NCI-H2081 treated with DMSO at 0.1 percent for 48 hours (cell line): ENCODE measurements at regions not wholly inside any gene's neighbourhood (a gene's known extent, or its start where the extent isn't known, plus 50 kb on each side); places are given as distances from the start of the nearest gene placed in this dataset.
A peak's percentile ranks its signal among the peaks of the same experiment; 100 is the strongest.

Experiments used
- DNase-seq: peaks from one replicate; lab custom pipeline; 2025; lab: John Stamatoyannopoulos, UW

- peak; percentile 97 for DNase-seq
These were observed 323.1 kb downstream of the TFEC start for GRCh38 chr7:115707258-115708012.

- no peak for DNase-seq
These were observed 325.7 kb downstream of the TFEC start for GRCh38 chr7:115704884-115705283.

- no peak for DNase-seq
These were observed 329.4 kb downstream of the TFEC start for GRCh38 chr7:115701141-115701540.

- DNase-seq = no peak
These were observed 336.1 kb downstream of the TFEC start for GRCh38 chr7:115694424-115694823.

GRCh38 chr7:115693779-115694178 is 336.8 kb downstream of the TFEC start:
- no peak for DNase-seq

- no peak for DNase-seq
These were observed 340.6 kb downstream of the TFEC start for GRCh38 chr7:115689941-115690340.

GRCh38 chr7:115683093-115683492 is 347.5 kb downstream of the TFEC start:
- no peak for DNase-seq

DNA sequence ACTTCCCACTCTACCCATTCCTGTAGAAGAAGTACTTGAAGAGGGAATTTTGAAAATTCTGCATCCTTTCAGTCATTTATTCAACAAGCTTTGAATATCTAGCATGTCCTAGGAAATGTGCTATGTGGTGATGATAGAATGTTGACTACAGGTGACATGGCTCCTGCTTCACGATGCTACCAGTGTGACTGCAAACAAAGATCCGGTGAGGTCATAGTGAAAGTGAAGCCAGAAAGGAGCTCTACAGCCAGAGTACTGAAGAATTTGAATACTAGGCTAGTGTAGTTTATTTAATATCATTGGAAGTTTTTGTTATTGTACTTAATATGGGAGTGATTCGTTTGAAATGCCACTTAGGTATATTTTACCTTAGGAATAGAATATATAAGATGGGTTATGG is 348.1 kb downstream of the TFEC start:
- no peak for DNase-seq

- no peak for DNase-seq
These were observed 349.6 kb downstream of the TFEC start for GRCh38 chr7:115680921-115681320.

DNA sequence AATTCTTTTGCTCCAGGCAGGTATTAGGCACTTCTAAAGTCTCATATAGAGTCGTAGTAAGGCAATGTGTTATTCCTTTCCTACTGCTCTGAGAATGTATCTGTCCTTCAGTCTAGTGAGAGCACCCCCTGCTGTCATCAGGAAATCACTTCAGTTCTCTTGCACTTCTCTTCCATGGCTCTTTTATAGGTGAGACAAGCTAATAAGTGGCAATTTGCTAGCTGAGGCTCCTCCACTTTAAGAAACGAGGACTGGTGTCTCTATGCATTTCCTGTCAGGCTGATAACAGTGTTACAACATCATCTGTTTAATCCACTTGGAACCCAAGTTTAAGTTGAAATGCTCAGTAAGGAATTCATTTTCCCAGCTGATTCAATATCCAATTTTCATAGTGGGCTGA is 350.6 kb downstream of the TFEC start:
- DNase-seq = no peak

- DNase-seq = no peak
These were observed 351.1 kb downstream of the TFEC start for GRCh38 chr7:115679423-115679822.

GRCh38 chr7:115678086-115678982 is 352.2 kb downstream of the TFEC start:
- no peak for DNase-seq

GRCh38 chr7:115676707-115677106 is 353.9 kb downstream of the TFEC start:
- DNase-seq = no peak

DNA sequence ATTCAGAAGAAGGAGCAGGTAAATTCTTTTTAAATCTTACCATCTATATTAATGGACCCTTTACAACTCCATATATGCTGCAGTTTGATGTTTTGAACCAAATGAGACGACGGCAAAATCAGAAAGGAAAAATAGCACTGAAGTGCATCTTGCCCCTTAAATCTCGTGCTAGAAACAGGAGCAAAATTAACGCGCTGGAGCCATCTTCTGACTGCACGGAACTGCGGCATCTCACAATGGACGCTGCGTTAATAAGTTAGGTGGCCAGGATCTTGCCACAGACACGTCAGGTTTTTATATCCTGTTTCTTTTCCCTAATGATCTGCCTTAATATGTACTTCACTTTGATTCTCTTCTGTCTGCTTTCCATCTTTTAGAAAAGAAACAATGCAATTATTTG is 354.5 kb downstream of the TFEC start:
- peak; percentile 67 for DNase-seq

- DNase-seq = no peak
These were observed 356.0 kb downstream of the TFEC start for GRCh38 chr7:115674467-115675024.

DNA sequence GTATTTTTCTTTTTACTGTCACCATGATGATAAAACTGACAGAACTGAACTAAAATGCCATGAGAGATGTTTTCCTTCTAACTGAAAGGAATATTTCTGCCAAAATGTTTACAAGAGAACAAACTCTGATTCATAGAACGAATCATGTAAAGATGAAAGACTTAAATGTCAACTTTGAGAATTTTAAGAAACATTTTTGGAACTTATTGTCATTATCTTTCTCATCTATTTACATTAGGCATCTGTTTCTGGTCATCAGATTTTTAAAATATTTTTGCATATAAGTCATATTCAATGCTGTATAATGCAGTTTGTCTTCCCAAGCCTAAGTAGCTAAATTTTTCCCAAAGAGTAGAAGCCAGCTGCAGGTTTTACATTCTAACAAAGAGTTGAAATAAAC is 358.5 kb downstream of the TFEC start:
- no peak for DNase-seq

DNA sequence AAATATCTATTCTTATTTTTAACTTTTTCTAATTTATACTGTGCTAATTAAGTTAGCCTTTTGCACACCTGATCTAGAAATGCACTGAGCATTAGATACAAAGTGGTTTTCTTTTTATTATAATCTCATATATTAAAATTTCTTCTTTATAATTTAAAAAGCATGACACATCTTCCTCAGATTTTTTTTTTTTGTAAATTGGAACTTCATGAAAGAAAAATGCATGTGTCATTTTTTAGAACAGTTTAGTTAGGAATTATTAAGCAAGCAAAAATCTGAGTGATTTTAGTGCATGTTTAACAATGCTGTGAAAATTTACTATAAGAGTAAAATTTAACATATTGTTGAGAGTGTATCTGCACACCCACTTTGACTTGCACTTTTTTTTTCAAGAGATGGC is 367.9 kb downstream of the TFEC start:
- DNase-seq = no peak

DNA sequence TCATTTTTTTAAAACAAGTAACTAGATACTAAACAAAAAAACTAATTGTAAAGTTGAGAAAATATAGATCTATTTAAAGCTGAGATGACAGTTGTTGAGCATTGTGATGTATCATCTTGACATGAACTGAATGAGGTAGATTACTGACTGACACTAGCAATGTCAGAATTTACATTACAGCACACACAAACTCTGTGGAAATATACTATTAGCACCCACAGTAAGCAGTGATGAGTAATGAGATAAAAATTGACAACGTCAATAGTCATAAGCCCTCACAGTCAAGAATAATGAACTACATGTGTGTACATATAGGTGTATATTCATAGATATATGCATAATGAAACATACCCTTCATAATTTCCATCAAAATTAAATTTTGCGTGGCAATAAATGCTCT is 368.4 kb downstream of the TFEC start:
- DNase-seq = no peak

- no peak for DNase-seq
These were observed 372.3 kb downstream of the TFEC start for GRCh38 chr7:115658223-115658622.

DNA sequence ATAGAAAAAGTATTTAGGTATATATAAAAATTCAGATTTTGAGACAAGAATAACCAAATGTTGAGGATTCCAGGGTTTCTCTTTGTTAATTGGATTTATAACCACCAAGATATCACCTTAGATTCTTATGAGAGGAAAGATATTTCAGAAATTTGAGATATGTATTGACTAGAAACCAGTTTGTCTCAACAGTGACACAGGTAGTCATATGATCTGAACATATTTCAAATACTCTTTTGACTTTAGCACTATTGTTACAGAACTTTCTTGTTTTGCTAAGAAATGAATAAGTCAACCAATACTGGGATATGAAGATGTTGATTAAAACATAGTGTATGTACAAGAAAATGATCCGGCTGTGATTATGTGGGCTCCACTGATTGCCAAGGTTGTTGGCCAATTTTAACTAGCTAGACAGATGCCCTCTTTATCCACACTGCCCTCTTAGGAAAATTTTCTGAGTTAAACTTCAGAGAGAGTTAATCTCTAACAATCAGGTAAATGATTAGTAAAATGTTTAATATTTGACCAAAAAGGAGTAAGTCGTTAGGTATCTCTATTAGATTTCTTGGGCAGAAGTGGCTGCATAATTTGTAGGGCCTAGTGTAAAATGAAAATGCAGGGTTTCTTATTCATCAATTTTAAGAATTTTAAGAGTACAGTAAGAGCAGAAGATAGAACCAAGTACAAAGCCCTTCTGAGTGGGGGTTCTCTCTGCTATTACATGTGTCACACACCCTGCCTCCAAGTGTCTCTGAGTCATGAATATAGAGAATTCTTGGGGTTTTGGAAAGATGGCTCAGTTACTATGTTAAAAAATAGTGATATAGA is 376.0 kb downstream of the TFEC start:
- DNase-seq = no peak

- no peak for DNase-seq
These were observed 381.1 kb downstream of the TFEC start for GRCh38 chr7:115649429-115649828.

- no peak for DNase-seq
These were observed 382.9 kb downstream of the TFEC start for GRCh38 chr7:115647712-115648111.
